ENCODE measurements at regions not wholly inside any gene's neighbourhood (a gene's known extent, or its start where the extent isn't known, plus 50 kb on each side); places are given as distances from the start of the nearest gene placed in this dataset.

GRCh38 chr22:42320443-42321416, 50.3 kb upstream of the TCF20 start:
- peaks cover 21% of the 10 kb centered on the region for H3K4me1 ChIP-seq (ENCODE audit: insufficient read depth, low read length, poor library complexity, severe bottlenecking)
- H3K36me3 ChIP-seq (ENCODE audit: insufficient read depth, low read length), result no peaks in the 10 kb centered on the region
- no peak for TF ChIP-seq EZH2phosphoT487 (IDR thresholded peaks at IDR 0.05; ENCODE audit: borderline replicate concordance)
- TF ChIP-seq, protein P1, sequence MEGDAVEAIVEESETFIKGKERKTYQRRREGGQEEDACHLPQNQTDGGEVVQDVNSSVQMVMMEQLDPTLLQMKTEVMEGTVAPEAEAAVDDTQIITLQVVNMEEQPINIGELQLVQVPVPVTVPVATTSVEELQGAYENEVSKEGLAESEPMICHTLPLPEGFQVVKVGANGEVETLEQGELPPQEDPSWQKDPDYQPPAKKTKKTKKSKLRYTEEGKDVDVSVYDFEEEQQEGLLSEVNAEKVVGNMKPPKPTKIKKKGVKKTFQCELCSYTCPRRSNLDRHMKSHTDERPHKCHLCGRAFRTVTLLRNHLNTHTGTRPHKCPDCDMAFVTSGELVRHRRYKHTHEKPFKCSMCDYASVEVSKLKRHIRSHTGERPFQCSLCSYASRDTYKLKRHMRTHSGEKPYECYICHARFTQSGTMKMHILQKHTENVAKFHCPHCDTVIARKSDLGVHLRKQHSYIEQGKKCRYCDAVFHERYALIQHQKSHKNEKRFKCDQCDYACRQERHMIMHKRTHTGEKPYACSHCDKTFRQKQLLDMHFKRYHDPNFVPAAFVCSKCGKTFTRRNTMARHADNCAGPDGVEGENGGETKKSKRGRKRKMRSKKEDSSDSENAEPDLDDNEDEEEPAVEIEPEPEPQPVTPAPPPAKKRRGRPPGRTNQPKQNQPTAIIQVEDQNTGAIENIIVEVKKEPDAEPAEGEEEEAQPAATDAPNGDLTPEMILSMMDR (conservative IDR thresholded peaks at IDR 0.05; ENCODE audit: low read length), result no peak
- H3F3A ChIP-seq (ENCODE audit: low read depth), result peaks cover 4% of the 10 kb centered on the region
- no peaks in the 10 kb centered on the region for H3K9me3 ChIP-seq (ENCODE audit: insufficient read depth, low read depth, low read length)
- no peaks in the 10 kb centered on the region for H4K20me1 ChIP-seq (ENCODE audit: insufficient read depth, low read length, poor library complexity, severe bottlenecking)
- H2AFZ ChIP-seq (ENCODE audit: low read length), result no peak overlapping the region
- H3K27me3 ChIP-seq (ENCODE audit: insufficient read depth, low read length, poor library complexity, severe bottlenecking), result no peaks in the 10 kb centered on the region
- no peak overlapping the region for H3K4me3 ChIP-seq (ENCODE audit: low read length, poor library complexity, severe bottlenecking)
- peaks cover 20% of the 10 kb centered on the region for H3K79me2 ChIP-seq (ENCODE audit: insufficient read depth, low read length)
- H3K9me2 ChIP-seq (replicated peaks; ENCODE audit: low read depth, low read length), result no peaks in the 10 kb centered on the region
- no peak overlapping the region for H3K4me2 ChIP-seq (ENCODE audit: low read depth, low read length, poor library complexity, severe bottlenecking)
- no peak overlapping the region for H3K9ac ChIP-seq (ENCODE audit: low read depth, low read length, poor library complexity, severe bottlenecking)

All from Loucy (cell line).